ENCODE measurements at regions not wholly inside any gene's neighbourhood (a gene's known extent, or its start where the extent isn't known, plus 50 kb on each side); places are given as distances from the start of the nearest gene placed in this dataset.
"Not testable (repeated sequence)": the region's sequence is repeated elsewhere in the genome, so short reads cannot be mapped to it uniquely, and the experiment has no call there.

DNA sequence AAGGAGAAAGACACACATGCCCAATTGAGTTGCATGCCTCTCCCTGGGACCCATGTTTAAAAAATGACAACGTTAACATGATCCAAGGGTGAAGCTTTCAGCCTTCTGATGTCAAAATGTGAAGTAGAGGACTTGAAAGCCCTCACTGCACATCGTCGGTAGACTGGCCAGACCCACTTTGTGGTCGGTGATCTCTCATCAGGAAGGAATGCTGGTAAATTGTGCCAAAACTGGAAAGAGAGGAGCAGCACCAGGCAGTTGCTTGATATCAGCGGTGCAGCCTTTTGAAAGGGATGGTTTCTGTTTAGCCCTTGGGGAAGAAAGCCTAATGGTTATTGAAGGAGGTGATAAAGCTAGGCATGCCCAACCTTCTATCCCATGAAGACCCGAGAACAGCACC, 125.3 kb upstream of the MARCHF11 start:
- no peak for DNase-seq

GRCh38 chr5:16296946-16297345, 117.4 kb upstream of the MARCHF11 start:
- no peak for DNase-seq

DNA sequence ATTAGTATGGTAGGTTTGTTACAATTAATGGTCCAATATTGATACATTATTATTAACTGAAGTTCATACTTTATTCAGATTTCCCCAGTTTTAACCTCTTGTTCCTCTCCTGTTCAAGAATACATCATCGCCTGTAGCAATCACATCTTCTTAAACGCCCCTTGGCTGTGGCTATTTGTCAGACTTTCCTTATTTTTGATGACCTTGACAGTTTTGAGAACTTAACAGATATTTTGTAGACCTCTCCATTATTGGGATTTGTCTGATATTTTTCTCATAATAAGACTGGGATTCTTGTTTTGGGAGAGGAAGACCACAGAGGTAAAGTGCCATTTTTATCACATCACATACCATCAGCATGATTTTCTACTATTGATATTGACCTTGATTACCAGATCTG, 112.3 kb upstream of the MARCHF11 start:
- DNase-seq: no peak

DNA sequence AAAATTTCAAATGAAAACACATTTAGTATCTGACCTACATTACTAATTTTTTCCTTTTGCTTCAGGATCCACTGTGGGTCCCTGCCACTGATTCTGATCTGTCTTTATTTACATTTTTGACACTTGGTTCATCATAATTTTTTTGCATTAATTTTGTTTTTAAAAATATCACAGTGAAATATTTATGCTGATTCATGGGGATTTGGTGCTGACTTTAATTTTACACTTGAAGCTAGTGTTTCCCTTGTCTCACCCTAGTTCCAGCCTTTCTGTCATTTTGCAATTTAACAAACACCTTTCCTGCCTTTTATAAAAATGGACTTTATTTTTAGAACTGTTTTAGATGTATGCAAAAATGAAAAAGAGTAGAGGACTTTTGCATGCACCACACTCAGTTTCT, 111.9 kb upstream of the MARCHF11 start:
- DNase-seq: no peak

- DNase-seq: no peak
These were observed 104.2 kb upstream of the MARCHF11 start for GRCh38 chr5:16283791-16284190.

DNA sequence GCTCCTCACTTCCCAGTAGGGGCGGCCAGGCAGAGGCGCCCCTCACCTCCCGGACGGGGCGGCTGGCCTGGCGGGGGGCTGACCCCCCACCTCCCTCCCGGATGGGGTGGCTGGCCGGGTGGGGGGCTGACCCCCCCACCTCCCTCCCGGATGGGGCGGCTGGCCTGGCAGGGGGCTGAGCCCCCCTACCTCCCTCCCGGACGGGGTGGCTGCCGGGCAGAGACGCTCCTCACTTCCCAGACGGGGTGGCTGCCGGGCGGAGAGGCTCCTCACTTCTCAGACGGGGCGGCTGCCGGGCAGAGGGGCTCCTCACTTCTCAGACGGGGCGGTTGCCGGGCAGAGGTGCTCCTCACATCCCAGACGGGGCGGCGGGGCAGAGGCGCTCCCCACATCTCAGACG, 97.3 kb upstream of the MARCHF11 start:
- DNase-seq: not testable (repeated sequence)

DNA sequence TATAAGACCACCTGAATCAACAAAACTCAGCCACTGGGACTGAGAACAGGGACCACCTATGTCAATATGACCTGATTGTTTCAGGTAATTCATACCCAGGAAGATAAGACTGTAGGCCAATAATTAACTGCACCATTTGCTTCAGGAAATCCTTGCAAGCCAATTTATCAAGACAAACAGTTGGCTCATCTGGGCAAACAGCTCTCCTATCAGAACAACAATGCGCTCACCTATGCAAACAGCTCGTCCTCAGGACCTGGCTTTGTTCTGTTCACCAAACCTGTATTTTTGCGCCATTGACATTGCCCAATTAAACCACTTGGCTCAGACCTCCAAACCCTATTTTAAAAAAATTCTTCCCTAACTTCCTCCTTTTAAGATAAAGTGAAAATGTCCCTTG, 92.3 kb upstream of the MARCHF11 start:
- no peak for DNase-seq

- DNase-seq: no peak
These were observed 85.5 kb upstream of the MARCHF11 start for GRCh38 chr5:16265141-16265540.

DNA sequence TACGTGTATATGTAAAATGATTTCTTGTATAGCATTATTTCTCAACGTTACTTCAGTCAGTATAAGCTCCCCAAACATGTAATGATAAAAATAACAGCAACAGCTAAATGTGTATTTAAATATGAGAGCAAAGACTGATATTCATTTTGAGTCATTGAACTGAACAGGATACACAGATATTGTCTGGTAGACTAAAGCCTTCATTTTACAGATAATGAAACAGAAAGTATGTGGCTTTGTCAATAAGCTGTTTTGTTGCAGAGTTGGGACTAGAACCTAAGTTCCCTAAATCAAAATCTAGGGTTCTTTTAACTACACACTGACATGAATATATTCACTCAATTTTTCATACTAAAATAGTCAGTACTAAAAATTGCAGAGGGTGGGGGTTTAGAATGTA, 80.4 kb upstream of the MARCHF11 start:
- DNase-seq: no peak

DNA sequence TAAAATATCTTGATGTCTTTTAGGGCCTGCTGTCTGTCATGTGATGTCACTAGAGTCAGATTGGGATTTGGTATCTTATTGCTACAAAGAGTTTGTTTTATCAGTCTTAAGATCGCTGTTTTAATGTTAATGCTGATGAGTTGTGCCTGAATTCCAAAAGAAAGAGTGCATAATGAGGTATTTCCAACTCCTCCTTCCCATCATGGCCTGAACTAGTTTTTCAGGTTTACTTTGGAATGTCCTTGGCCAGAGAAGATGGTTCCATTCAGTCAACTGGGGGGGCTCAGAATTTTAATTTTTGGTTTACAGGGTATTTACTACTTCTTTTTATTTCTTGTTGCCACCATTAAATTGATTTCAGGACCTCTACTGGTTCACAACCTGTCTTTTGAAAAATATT, 74.3 kb upstream of the MARCHF11 start:
- no peak for DNase-seq

DNA sequence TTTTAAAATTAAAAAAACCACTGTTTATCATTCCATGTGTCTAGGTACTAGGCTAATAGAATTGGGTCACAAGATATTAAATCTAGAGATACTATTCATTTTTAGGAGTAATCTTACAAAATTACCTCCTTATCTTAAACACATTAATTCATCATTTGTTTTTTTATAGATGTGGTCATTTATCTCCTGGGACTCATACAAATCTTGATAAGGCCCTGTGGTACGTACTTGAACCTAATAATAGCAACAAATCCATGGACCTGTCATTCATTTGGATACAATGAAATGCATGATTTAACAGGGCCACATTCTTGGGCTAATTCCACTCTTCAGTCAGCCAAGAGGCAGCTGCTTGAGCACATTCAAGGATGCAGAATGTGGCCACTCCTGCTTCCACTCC, 66.4 kb upstream of the MARCHF11 start:
- no peak for DNase-seq

DNA sequence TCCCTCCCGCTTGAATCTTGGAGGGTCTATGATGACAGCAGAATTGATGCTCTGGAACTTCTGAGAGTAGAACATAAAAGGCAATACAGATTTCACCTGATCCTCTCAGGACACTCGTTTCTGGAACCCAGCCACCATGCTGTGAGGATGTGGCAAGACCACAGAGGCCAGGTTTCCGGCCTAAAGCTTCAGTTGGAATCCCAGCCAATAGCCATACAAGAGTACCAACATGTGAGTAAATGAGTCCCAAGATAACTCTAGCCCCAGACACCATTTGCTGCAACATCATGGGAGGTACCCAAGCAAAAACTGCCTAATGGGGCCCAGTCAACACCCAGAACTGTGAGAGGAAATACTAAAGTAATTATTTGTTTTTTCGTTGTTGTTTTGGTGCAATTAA, 65.7 kb upstream of the MARCHF11 start:
- DNase-seq: no peak

GRCh38 chr5:16238018-16238417, 58.4 kb upstream of the MARCHF11 start:
- no peak for DNase-seq

GRCh38 chr5:16234598-16234997, 55.0 kb upstream of the MARCHF11 start:
- no peak for DNase-seq

- no peak for DNase-seq
These were observed 54.1 kb upstream of the MARCHF11 start for GRCh38 chr5:16233730-16234129.

- DNase-seq: no peak
These were observed 49.9 kb upstream of the MARCHF11 start for GRCh38 chr5:16229357-16229940.

Data from anterior cingulate cortex (tissue), 58 donors.